ENCODE measurements at regions not wholly inside any gene's neighbourhood (a gene's known extent, or its start where the extent isn't known, plus 50 kb on each side); places are given as distances from the start of the nearest gene placed in this dataset.

GRCh38 chr2:3927031-3927430 is 223.7 kb downstream of the DCDC2C start:
- no peak overlapping the region for H3K4me3 ChIP-seq (replicated peaks; ENCODE audit: low read depth, low read length)
- no peak for DNase-seq (ENCODE audit: low read depth)
- no peak for TF ChIP-seq CTCF (IDR thresholded peaks at IDR 0.05; ENCODE audit: low read length, missing control alignments)

GRCh38 chr2:3929374-3929773 is 226.0 kb downstream of the DCDC2C start:
- no peak for TF ChIP-seq CTCF (IDR thresholded peaks at IDR 0.05; ENCODE audit: low read length, missing control alignments)
- DNase-seq (ENCODE audit: low read depth), result no peak
- no peak overlapping the region for H3K4me3 ChIP-seq (replicated peaks; ENCODE audit: low read depth, low read length)

- no peak for DNase-seq (ENCODE audit: low read depth)
- H3K4me3 ChIP-seq (replicated peaks; ENCODE audit: low read depth, low read length), result no peak overlapping the region
- TF ChIP-seq CTCF (IDR thresholded peaks at IDR 0.05; ENCODE audit: low read length, missing control alignments), result no peak
Observed at GRCh38 chr2:3930246-3930645, 226.9 kb downstream of the DCDC2C start.

- no peak for DNase-seq (ENCODE audit: low read depth)
- TF ChIP-seq CTCF (IDR thresholded peaks at IDR 0.05; ENCODE audit: low read length, missing control alignments), result no peak
- no peak overlapping the region for H3K4me3 ChIP-seq (replicated peaks; ENCODE audit: low read depth, low read length)
Observed at GRCh38 chr2:3940661-3941060, 237.3 kb downstream of the DCDC2C start.

GRCh38 chr2:3942841-3943240 is 239.5 kb downstream of the DCDC2C start:
- no peak for TF ChIP-seq CTCF (IDR thresholded peaks at IDR 0.05; ENCODE audit: low read length, missing control alignments)
- no peak overlapping the region for H3K4me3 ChIP-seq (replicated peaks; ENCODE audit: low read depth, low read length)
- DNase-seq (ENCODE audit: low read depth), result no peak

- no peak overlapping the region for H3K4me3 ChIP-seq (replicated peaks; ENCODE audit: low read depth, low read length)
- no peak for DNase-seq (ENCODE audit: low read depth)
- TF ChIP-seq CTCF (IDR thresholded peaks at IDR 0.05; ENCODE audit: low read length, missing control alignments), result no peak
Observed at GRCh38 chr2:3944071-3944470, 240.7 kb downstream of the DCDC2C start.

- DNase-seq (ENCODE audit: low read depth), result no peak
- no peak overlapping the region for H3K4me3 ChIP-seq (replicated peaks; ENCODE audit: low read depth, low read length)
- no peak for TF ChIP-seq CTCF (IDR thresholded peaks at IDR 0.05; ENCODE audit: low read length, missing control alignments)
Observed at GRCh38 chr2:3944841-3945240, 241.5 kb downstream of the DCDC2C start.

Data from fibroblast of pulmonary artery (primary cell).